ENCODE measurements at regions not wholly inside any gene's neighbourhood (a gene's known extent, or its start where the extent isn't known, plus 50 kb on each side); places are given as distances from the start of the nearest gene placed in this dataset.

DNA sequence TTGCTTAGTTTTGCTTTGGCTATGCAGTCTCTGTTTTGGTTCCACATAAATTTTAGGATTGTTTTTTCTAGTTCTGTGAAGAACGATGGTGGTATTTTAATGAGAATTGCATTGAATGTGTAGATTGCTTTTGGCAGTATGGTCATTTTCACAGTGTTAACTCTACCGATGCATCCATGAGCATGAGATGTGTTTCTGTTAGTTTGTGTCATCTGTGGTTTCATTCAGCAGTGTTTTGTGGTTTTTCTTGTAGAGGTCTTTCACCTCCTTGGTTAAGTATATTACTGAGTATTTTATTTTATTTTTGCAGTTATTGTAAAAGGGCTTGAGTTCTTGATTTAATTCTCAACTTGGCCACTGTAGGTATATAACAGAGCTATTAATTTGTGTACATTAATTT, 78.2 kb upstream of the ZNF92 start:
- TF ChIP-seq ZNF274 (IDR thresholded peaks at IDR 0.05; ENCODE audit: low read depth, low read length) = no peak
- TF ChIP-seq SUZ12 (IDR thresholded peaks at IDR 0.05; ENCODE audit: extremely low read depth, insufficient read depth, insufficient read length) = no peak
- no peak for TF ChIP-seq YY1 (IDR thresholded peaks at IDR 0.05; ENCODE audit: insufficient read depth, insufficient read length)
